ENCODE measurements at regions not wholly inside any gene's neighbourhood (a gene's known extent, or its start where the extent isn't known, plus 50 kb on each side); places are given as distances from the start of the nearest gene placed in this dataset.

DNA sequence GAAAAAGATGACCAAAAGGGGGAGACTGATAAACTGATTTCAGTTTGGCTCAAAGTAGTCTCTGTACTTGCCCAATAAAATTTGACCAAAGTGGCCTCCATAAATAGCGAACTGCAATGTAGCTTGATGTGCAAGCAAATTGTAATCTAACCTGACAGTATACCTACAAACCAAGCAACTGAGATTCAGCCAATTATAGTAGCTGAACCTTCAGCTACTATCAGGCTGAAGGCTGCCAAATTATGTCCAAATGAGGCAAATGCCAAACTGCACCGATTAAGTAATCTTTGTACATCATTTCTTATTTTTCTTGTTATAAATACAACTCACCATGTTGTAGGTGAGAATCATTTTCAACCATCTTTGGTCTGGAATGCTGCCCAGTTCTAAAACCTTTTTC lies 390.6 kb downstream of the CDH9 start:
- H2AFZ ChIP-seq = no peak overlapping the region
- no peak overlapping the region for H3K4me2 ChIP-seq (ENCODE audit: low read length)
- H3K4me1 ChIP-seq = no peaks in the 10 kb centered on the region
- H3K27ac ChIP-seq = no peak overlapping the region
- no peak for TF ChIP-seq CTCF (IDR thresholded peaks at IDR 0.05)
- H3K9ac ChIP-seq = no peak overlapping the region
- no peaks in the 10 kb centered on the region for H3K27me3 ChIP-seq (ENCODE audit: control insufficient read depth, insufficient read depth, low read length)
- H3K79me2 ChIP-seq = no peaks in the 10 kb centered on the region
- H3K36me3 ChIP-seq (ENCODE audit: control insufficient read depth, insufficient read depth, low read length) = no peaks in the 10 kb centered on the region
- no peak overlapping the region for H3K4me3 ChIP-seq (ENCODE audit: low read depth, low read length)
- no peaks in the 10 kb centered on the region for H3K9me3 ChIP-seq (ENCODE audit: control insufficient read depth, low read length)

DNA sequence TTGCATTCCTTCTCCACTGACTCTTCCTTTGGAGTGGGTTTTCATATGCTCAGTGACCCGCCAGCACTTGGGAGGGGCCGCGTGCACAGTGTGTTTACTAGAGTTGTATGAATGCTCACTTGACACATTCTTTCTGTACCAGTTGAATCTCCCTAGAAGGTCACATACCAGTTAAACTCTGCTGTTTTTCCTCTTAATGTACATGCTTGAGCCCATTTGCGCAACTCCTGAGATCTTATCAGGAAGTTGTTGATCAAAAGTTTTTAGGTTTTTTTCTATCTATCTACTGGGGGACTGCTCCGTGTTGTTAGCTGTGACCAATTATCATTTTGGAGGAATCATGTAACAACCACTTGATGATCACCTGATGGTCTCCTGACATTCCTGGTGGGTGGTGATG lies 392.7 kb downstream of the CDH9 start:
- no peaks in the 10 kb centered on the region for H3K4me1 ChIP-seq
- H3K27ac ChIP-seq = no peak overlapping the region
- TF ChIP-seq CTCF (IDR thresholded peaks at IDR 0.05) = no peak
- no peak overlapping the region for H3K4me3 ChIP-seq (ENCODE audit: low read depth, low read length)
- no peaks in the 10 kb centered on the region for H3K27me3 ChIP-seq (ENCODE audit: control insufficient read depth, insufficient read depth, low read length)
- H3K9ac ChIP-seq = no peak overlapping the region
- no peak overlapping the region for H3K4me2 ChIP-seq (ENCODE audit: low read length)
- H2AFZ ChIP-seq = no peak overlapping the region
- no peaks in the 10 kb centered on the region for H3K79me2 ChIP-seq
- no peaks in the 10 kb centered on the region for H3K36me3 ChIP-seq (ENCODE audit: control insufficient read depth, insufficient read depth, low read length)
- no peaks in the 10 kb centered on the region for H3K9me3 ChIP-seq (ENCODE audit: control insufficient read depth, low read length)

- H2AFZ ChIP-seq = no peak overlapping the region
- no peak overlapping the region for H3K27ac ChIP-seq
- H3K36me3 ChIP-seq (ENCODE audit: control insufficient read depth, insufficient read depth, low read length) = no peaks in the 10 kb centered on the region
- H3K4me3 ChIP-seq (ENCODE audit: low read depth, low read length) = no peak overlapping the region
- H3K27me3 ChIP-seq (ENCODE audit: control insufficient read depth, insufficient read depth, low read length) = no peaks in the 10 kb centered on the region
- TF ChIP-seq CTCF (IDR thresholded peaks at IDR 0.05) = no peak
- no peaks in the 10 kb centered on the region for H3K79me2 ChIP-seq
- H3K9me3 ChIP-seq (ENCODE audit: control insufficient read depth, low read length) = no peaks in the 10 kb centered on the region
- no peak overlapping the region for H3K4me2 ChIP-seq (ENCODE audit: low read length)
- H3K4me1 ChIP-seq = no peaks in the 10 kb centered on the region
- no peak overlapping the region for H3K9ac ChIP-seq
Observed at GRCh38 chr5:26641492-26641891, 396.9 kb downstream of the CDH9 start.

GRCh38 chr5:26625099-26625498 lies 413.3 kb downstream of the CDH9 start:
- Histone ChIP-seq H3K9ac (no peak overlapping the region), H2AFZ (no peak overlapping the region), H3K79me2 (no peaks in the 10 kb centered on the region), H3K36me3 (ENCODE audit: control insufficient read depth, insufficient read depth, low read length) (no peaks in the 10 kb centered on the region), H3K4me3 (ENCODE audit: low read depth, low read length) (no peak overlapping the region), H3K9me3 (ENCODE audit: control insufficient read depth, low read length) (no peaks in the 10 kb centered on the region), H3K27me3 (ENCODE audit: control insufficient read depth, insufficient read depth, low read length) (no peaks in the 10 kb centered on the region), H3K4me1 (no peaks in the 10 kb centered on the region), H3K27ac (no peak overlapping the region), H3K4me2 (ENCODE audit: low read length) (no peak overlapping the region)
- TF ChIP-seq CTCF (IDR thresholded peaks at IDR 0.05) = no peak

- TF ChIP-seq CTCF (IDR thresholded peaks at IDR 0.05) = no peak
Observed at GRCh38 chr5:26622947-26623346, 415.4 kb downstream of the CDH9 start.

More at GRCh38 chr5:26622947-26623346, 415.4 kb downstream of the CDH9 start:
- Histone ChIP-seq H3K4me1 (no peaks in the 10 kb centered on the region), H2AFZ (no peak overlapping the region), H3K9me3 (ENCODE audit: control insufficient read depth, low read length) (no peaks in the 10 kb centered on the region), H3K4me2 (ENCODE audit: low read length) (no peak overlapping the region), H3K36me3 (ENCODE audit: control insufficient read depth, insufficient read depth, low read length) (no peaks in the 10 kb centered on the region), H3K4me3 (ENCODE audit: low read depth, low read length) (no peak overlapping the region), H3K79me2 (no peaks in the 10 kb centered on the region), H3K27ac (no peak overlapping the region), H3K9ac (no peak overlapping the region), H3K27me3 (ENCODE audit: control insufficient read depth, insufficient read depth, low read length) (no peaks in the 10 kb centered on the region)

Measured in parathyroid adenoma (tissue), 2 donors.